Ishikawa (cell line): ENCODE measurements at regions not wholly inside any gene's neighbourhood (a gene's known extent, or its start where the extent isn't known, plus 50 kb on each side); places are given as distances from the start of the nearest gene placed in this dataset.

Experiments
- CEBPB ChIP-seq: IDR thresholded peaks from 2 replicates; pipeline ENCODE4 v1.6.1; 2012
- CREB1 ChIP-seq: IDR thresholded peaks from 2 replicates; pipeline ENCODE4 v1.6.1; 2012; ENCODE audit warnings: low read depth
- EGR1 ChIP-seq: IDR thresholded peaks from 2 replicates; pipeline ENCODE4 v1.6.1; 2012
- EP300 ChIP-seq: IDR thresholded peaks from 2 replicates; pipeline ENCODE4 v1.6.1; 2012; ENCODE audit warnings: borderline replicate concordance
- FOXM1 ChIP-seq: IDR thresholded peaks from 2 replicates; pipeline ENCODE4 v1.6.1; 2012; ENCODE audit warnings: low read depth, borderline replicate concordance
- NFIC ChIP-seq: IDR thresholded peaks from 2 replicates; pipeline ENCODE4 v1.6.1; 2012
- RAD21 ChIP-seq: IDR thresholded peaks from 2 replicates; pipeline ENCODE4 v1.6.1; 2012; ENCODE audit warnings: low read depth
- TAF1 ChIP-seq: IDR thresholded peaks from 2 replicates; pipeline ENCODE4 v1.6.1; 2012; ENCODE audit warnings: low read depth, mild to moderate bottlenecking
- TCF12 ChIP-seq: IDR thresholded peaks from 2 replicates; pipeline ENCODE4 v1.6.1; 2012; ENCODE audit warnings: low read depth
- TEAD4 ChIP-seq: IDR thresholded peaks from 2 replicates; pipeline ENCODE4 v1.6.1; 2012
- YY1 ChIP-seq: IDR thresholded peaks from 2 replicates; pipeline ENCODE4 v1.6.1; 2012; ENCODE audit warnings: low read depth
- ZBTB7A ChIP-seq: IDR thresholded peaks from 2 replicates; pipeline ENCODE4 v1.6.1; 2012; ENCODE audit warnings: low read depth
- TF ChIP-seq, protein P1 (sequence below): IDR thresholded peaks from 2 replicates; pipeline ENCODE4 v1.6.1; 2012; ENCODE audit warnings: low read depth, mild to moderate bottlenecking
- TF ChIP-seq, protein P2 (sequence below): IDR thresholded peaks from 2 replicates; pipeline ENCODE4 v1.6.1; 2012
- TF ChIP-seq, protein P3 (sequence below): IDR thresholded peaks from 2 replicates; pipeline ENCODE4 v1.6.1; 2012

DNA sequence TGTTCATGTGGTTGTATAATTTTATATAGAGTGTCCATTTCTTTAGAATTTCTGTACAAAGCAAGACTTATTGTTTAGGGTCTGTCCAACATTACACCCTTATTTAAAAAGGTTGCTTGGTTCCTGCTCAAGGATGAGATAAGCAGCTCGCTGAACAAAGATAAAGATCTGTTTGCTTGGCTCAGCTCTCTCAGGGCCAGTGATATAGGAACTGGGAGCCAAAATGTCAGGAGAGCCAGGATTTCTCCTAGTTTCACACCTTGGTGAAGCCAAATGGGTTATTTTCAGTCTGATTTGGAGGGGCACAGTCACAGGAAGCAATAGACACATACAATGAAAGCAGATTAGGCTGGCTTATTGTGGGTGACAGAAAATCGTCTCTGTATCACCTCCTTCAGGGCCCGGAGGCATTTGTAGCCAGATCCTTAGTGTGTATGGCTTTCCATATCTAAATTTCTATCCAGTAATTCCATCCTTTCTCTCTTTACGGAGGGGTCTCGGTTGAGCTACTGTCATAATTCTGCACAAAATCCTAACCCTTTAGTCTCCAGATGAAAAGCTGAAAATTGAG lies 396.4 kb downstream of the TMEM232 start:
- TF ChIP-seq, protein P1, sequence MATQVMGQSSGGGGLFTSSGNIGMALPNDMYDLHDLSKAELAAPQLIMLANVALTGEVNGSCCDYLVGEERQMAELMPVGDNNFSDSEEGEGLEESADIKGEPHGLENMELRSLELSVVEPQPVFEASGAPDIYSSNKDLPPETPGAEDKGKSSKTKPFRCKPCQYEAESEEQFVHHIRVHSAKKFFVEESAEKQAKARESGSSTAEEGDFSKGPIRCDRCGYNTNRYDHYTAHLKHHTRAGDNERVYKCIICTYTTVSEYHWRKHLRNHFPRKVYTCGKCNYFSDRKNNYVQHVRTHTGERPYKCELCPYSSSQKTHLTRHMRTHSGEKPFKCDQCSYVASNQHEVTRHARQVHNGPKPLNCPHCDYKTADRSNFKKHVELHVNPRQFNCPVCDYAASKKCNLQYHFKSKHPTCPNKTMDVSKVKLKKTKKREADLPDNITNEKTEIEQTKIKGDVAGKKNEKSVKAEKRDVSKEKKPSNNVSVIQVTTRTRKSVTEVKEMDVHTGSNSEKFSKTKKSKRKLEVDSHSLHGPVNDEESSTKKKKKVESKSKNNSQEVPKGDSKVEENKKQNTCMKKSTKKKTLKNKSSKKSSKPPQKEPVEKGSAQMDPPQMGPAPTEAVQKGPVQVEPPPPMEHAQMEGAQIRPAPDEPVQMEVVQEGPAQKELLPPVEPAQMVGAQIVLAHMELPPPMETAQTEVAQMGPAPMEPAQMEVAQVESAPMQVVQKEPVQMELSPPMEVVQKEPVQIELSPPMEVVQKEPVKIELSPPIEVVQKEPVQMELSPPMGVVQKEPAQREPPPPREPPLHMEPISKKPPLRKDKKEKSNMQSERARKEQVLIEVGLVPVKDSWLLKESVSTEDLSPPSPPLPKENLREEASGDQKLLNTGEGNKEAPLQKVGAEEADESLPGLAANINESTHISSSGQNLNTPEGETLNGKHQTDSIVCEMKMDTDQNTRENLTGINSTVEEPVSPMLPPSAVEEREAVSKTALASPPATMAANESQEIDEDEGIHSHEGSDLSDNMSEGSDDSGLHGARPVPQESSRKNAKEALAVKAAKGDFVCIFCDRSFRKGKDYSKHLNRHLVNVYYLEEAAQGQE: no peak
- TF ChIP-seq NFIC (no peak), YY1 (no peak), FOXM1 (no peak), TEAD4 (no peak), TAF1 (no peak), RAD21 (no peak), ZBTB7A (no peak), CREB1 (no peak), TCF12 (no peak), EGR1 (no peak), CEBPB (no peak), EP300 (no peak)
- TF ChIP-seq, protein P2, sequence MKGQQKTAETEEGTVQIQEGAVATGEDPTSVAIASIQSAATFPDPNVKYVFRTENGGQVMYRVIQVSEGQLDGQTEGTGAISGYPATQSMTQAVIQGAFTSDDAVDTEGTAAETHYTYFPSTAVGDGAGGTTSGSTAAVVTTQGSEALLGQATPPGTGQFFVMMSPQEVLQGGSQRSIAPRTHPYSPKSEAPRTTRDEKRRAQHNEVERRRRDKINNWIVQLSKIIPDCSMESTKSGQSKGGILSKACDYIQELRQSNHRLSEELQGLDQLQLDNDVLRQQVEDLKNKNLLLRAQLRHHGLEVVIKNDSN: no peak
- TF ChIP-seq, protein P3, sequence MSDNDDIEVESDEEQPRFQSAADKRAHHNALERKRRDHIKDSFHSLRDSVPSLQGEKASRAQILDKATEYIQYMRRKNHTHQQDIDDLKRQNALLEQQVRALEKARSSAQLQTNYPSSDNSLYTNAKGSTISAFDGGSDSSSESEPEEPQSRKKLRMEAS: no peak

- TF ChIP-seq RAD21: peak; percentile 20; the same call in 1 of the 2 replicates
- TF ChIP-seq CEBPB: no peak
These were observed 393.1 kb downstream of the TMEM232 start for GRCh38 chr5:110333384-110333783.

- no peak for TF ChIP-seq CEBPB
- no peak for TF ChIP-seq TCF12
- TF ChIP-seq TEAD4: no peak
- TF ChIP-seq, protein P3: no peak
- no peak for TF ChIP-seq YY1
- no peak for TF ChIP-seq RAD21
- TF ChIP-seq FOXM1: no peak
- TF ChIP-seq ZBTB7A: no peak
- no peak for TF ChIP-seq NFIC
- no peak for TF ChIP-seq TAF1
- TF ChIP-seq CREB1: no peak
- TF ChIP-seq, protein P2: no peak
- TF ChIP-seq EP300: no peak
- TF ChIP-seq EGR1: no peak
These were observed 391.0 kb downstream of the TMEM232 start for GRCh38 chr5:110335361-110336066.

DNA sequence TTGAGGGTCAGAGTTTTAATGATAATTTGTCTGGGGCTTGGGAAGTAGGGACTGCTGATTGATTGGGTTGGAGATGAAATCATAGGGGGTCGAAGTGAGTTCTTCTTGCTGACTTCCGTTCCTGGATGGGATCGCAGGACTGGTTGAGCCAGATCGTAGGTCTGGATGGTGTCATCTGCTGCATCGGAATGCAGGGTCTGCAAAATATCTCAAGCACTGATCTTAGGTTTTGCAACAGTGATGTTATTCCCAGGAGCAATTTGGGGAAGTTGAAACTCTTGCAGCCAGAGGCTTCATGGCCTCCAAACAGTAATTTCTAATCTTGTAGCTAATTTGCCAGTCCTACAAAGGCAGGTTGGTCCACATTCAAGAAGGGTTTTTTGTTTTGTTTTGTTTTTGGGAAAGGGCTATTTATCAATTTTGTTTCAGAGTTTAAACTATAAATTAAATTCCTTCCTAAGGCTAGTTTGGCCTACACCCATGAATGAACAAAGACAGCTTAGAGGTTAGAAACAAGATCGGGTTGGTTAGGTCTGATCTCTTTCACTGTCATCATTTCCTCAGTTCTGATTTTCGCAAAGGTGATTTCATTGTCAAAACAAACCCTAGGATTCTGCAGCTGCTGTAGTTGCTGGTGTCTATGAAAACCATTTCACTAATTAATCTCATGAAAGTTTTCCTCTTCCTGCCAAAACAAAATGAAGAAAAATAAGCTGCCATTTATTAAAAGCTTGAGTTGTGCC lies 388.0 kb downstream of the TMEM232 start:
- TF ChIP-seq CEBPB: no peak
- no peak for TF ChIP-seq TEAD4
- TF ChIP-seq, protein P3: no peak
- TF ChIP-seq FOXM1: no peak
- no peak for TF ChIP-seq RAD21
- TF ChIP-seq CREB1: no peak
- TF ChIP-seq EGR1: no peak
- TF ChIP-seq, protein P1: no peak
- TF ChIP-seq, protein P2: no peak
- TF ChIP-seq TCF12: no peak
- TF ChIP-seq EP300: no peak
- no peak for TF ChIP-seq TAF1
- TF ChIP-seq ZBTB7A: no peak
- no peak for TF ChIP-seq NFIC
- no peak for TF ChIP-seq YY1
